Central memory CD8-positive, alpha-beta T cell (primary cell): ENCODE measurements at regions not wholly inside any gene's neighbourhood (a gene's known extent, or its start where the extent isn't known, plus 50 kb on each side); places are given as distances from the start of the nearest gene placed in this dataset.

Experiments used
- ATAC-seq: fragments of 150-1000 bp; cut with Tn5 transposase; replicated peaks from 2 replicates; pipeline ENCODE4 v1.10.0; 2022; ENCODE audit warnings: mild to moderate bottlenecking, moderate FRiP score, moderate number of reproducible peaks; ENCODE audit not compliant: poor library complexity, severe bottlenecking; ENCODE audit errors: extremely low read depth
- DNase-seq, 2 donors: peaks; one replicate each; pipeline ENCODE4 v3.0.0; 2021; ENCODE audit warnings: low spot score in 2 of 2
- H3K27ac Mint-ChIP-seq: one replicate; pipeline ENCODE4 v1.8.0; 2022; ENCODE audit warnings: low read depth, mild to moderate bottlenecking, moderate library complexity, mixed read lengths
- H3K27me3 Mint-ChIP-seq: one replicate; pipeline ENCODE4 v1.8.0; 2022; ENCODE audit warnings: mixed read lengths
- H3K36me3 Mint-ChIP-seq: one replicate; pipeline ENCODE4 v1.8.0; 2022; ENCODE audit warnings: mild to moderate bottlenecking, moderate library complexity, mixed read lengths; ENCODE audit not compliant: insufficient read depth
- H3K4me1 Mint-ChIP-seq: one replicate; pipeline ENCODE4 v1.8.0; 2022; ENCODE audit warnings: mixed read lengths
- H3K4me3 Mint-ChIP-seq: one replicate; pipeline ENCODE4 v1.8.0; 2022; ENCODE audit warnings: mild to moderate bottlenecking, moderate library complexity, mixed read lengths
- H3K9me3 Mint-ChIP-seq: one replicate; pipeline ENCODE4 v1.8.0; 2022; ENCODE audit warnings: mixed read lengths

GRCh38 chr5:174251305-174252000, 205.9 kb downstream of the NSG2 start:
- Mint-ChIP-seq H3K36me3 (no peaks in the 10 kb centered on the region), H3K27ac (no peak overlapping the region), H3K9me3 (no peaks in the 10 kb centered on the region), H3K27me3 (no peaks in the 10 kb centered on the region), H3K4me1 (no peaks in the 10 kb centered on the region), H3K4me3 (no peak overlapping the region)
- no peak for ATAC-seq
- no peak for DNase-seq

GRCh38 chr5:174252121-174252520, 206.6 kb downstream of the NSG2 start:
- Mint-ChIP-seq H3K4me3 (no peak overlapping the region), H3K27me3 (no peaks in the 10 kb centered on the region), H3K4me1 (no peaks in the 10 kb centered on the region), H3K9me3 (no peaks in the 10 kb centered on the region), H3K27ac (no peak overlapping the region), H3K36me3 (peaks cover 2% of the 10 kb centered on the region)
- DNase-seq (no peak), ATAC-seq (no peak)

- H3K9me3 Mint-ChIP-seq, result no peaks in the 10 kb centered on the region
- no peak overlapping the region for H3K27ac Mint-ChIP-seq
- peaks cover 2% of the 10 kb centered on the region for H3K36me3 Mint-ChIP-seq
- no peaks in the 10 kb centered on the region for H3K27me3 Mint-ChIP-seq
- ATAC-seq (no peak), DNase-seq (no peak)
- H3K4me1 Mint-ChIP-seq, result no peaks in the 10 kb centered on the region
- no peak overlapping the region for H3K4me3 Mint-ChIP-seq
Observed at GRCh38 chr5:174259696-174260420, 214.4 kb downstream of the NSG2 start.

- H3K36me3 Mint-ChIP-seq, result no peaks in the 10 kb centered on the region
- no peaks in the 10 kb centered on the region for H3K9me3 Mint-ChIP-seq
- H3K4me1 Mint-ChIP-seq, result no peaks in the 10 kb centered on the region
- no peak overlapping the region for H3K27ac Mint-ChIP-seq
- ATAC-seq (no peak), DNase-seq (no peak)
- H3K4me3 Mint-ChIP-seq, result no peak overlapping the region
- H3K27me3 Mint-ChIP-seq, result no peaks in the 10 kb centered on the region
Observed at GRCh38 chr5:174271316-174271715, 225.8 kb downstream of the NSG2 start.

- no peak for DNase-seq
- Mint-ChIP-seq H3K36me3 (no peaks in the 10 kb centered on the region), H3K4me3 (no peak overlapping the region), H3K9me3 (no peaks in the 10 kb centered on the region), H3K4me1 (no peaks in the 10 kb centered on the region), H3K27me3 (no peaks in the 10 kb centered on the region), H3K27ac (no peak overlapping the region)
- ATAC-seq, result no peak
Observed at GRCh38 chr5:174272671-174273070, 227.2 kb downstream of the NSG2 start.

GRCh38 chr5:174273325-174273724, 227.8 kb downstream of the NSG2 start:
- no peak overlapping the region for H3K27ac Mint-ChIP-seq

GRCh38 chr5:174275959-174276358, 230.5 kb downstream of the NSG2 start:
- no peak for DNase-seq
- H3K27ac Mint-ChIP-seq, result no peak overlapping the region
- H3K36me3 Mint-ChIP-seq, result no peaks in the 10 kb centered on the region
- ATAC-seq, result no peak
- no peak overlapping the region for H3K4me3 Mint-ChIP-seq
- H3K9me3 Mint-ChIP-seq, result no peaks in the 10 kb centered on the region
- H3K27me3 Mint-ChIP-seq, result no peaks in the 10 kb centered on the region
- H3K4me1 Mint-ChIP-seq, result no peaks in the 10 kb centered on the region

More at GRCh38 chr5:174273325-174273724, 227.8 kb downstream of the NSG2 start:
- Mint-ChIP-seq H3K4me3 (no peak overlapping the region), H3K4me1 (no peaks in the 10 kb centered on the region), H3K27me3 (no peaks in the 10 kb centered on the region), H3K9me3 (no peaks in the 10 kb centered on the region), H3K36me3 (no peaks in the 10 kb centered on the region)
- ATAC-seq, result no peak
- no peak for DNase-seq

- no peak overlapping the region for H3K4me3 Mint-ChIP-seq
- H3K27me3 Mint-ChIP-seq, result no peaks in the 10 kb centered on the region
- H3K36me3 Mint-ChIP-seq, result no peaks in the 10 kb centered on the region
- H3K9me3 Mint-ChIP-seq, result no peaks in the 10 kb centered on the region
- DNase-seq (no peak), ATAC-seq (no peak)
- H3K4me1 Mint-ChIP-seq, result no peaks in the 10 kb centered on the region
- H3K27ac Mint-ChIP-seq, result no peak overlapping the region
Observed at GRCh38 chr5:174281089-174281760, 235.7 kb downstream of the NSG2 start.

- H3K36me3 Mint-ChIP-seq, result no peaks in the 10 kb centered on the region
- DNase-seq (no peak), ATAC-seq (no peak)
- no peak overlapping the region for H3K27ac Mint-ChIP-seq
- H3K27me3 Mint-ChIP-seq, result no peaks in the 10 kb centered on the region
- H3K4me3 Mint-ChIP-seq, result no peak overlapping the region
- no peaks in the 10 kb centered on the region for H3K4me1 Mint-ChIP-seq
- no peaks in the 10 kb centered on the region for H3K9me3 Mint-ChIP-seq
Observed at GRCh38 chr5:174281855-174282254, 236.3 kb downstream of the NSG2 start.

- H3K4me3 Mint-ChIP-seq, result no peak overlapping the region
- H3K9me3 Mint-ChIP-seq, result no peaks in the 10 kb centered on the region
- no peak overlapping the region for H3K27ac Mint-ChIP-seq
- no peak for ATAC-seq
- no peak for DNase-seq
- no peaks in the 10 kb centered on the region for H3K27me3 Mint-ChIP-seq
- H3K4me1 Mint-ChIP-seq, result no peaks in the 10 kb centered on the region
- H3K36me3 Mint-ChIP-seq, result no peaks in the 10 kb centered on the region
Observed at GRCh38 chr5:174282391-174282790, 236.9 kb downstream of the NSG2 start.

- H3K36me3 Mint-ChIP-seq, result no peaks in the 10 kb centered on the region
- ATAC-seq, result no peak
- H3K27ac Mint-ChIP-seq, result no peak overlapping the region
- no peaks in the 10 kb centered on the region for H3K4me1 Mint-ChIP-seq
- no peak overlapping the region for H3K4me3 Mint-ChIP-seq
- H3K9me3 Mint-ChIP-seq, result no peaks in the 10 kb centered on the region
- no peak for DNase-seq
- H3K27me3 Mint-ChIP-seq, result no peaks in the 10 kb centered on the region
Observed at GRCh38 chr5:174283211-174284005, 237.9 kb downstream of the NSG2 start.

GRCh38 chr5:174284873-174285272, 239.4 kb downstream of the NSG2 start:
- Mint-ChIP-seq H3K9me3 (no peaks in the 10 kb centered on the region), H3K4me1 (no peaks in the 10 kb centered on the region), H3K36me3 (no peaks in the 10 kb centered on the region), H3K27me3 (no peaks in the 10 kb centered on the region), H3K27ac (no peak overlapping the region), H3K4me3 (no peak overlapping the region)
- DNase-seq (no peak), ATAC-seq (no peak)
